ENCODE measurements at regions not wholly inside any gene's neighbourhood (a gene's known extent, or its start where the extent isn't known, plus 50 kb on each side); places are given as distances from the start of the nearest gene placed in this dataset.

DNA sequence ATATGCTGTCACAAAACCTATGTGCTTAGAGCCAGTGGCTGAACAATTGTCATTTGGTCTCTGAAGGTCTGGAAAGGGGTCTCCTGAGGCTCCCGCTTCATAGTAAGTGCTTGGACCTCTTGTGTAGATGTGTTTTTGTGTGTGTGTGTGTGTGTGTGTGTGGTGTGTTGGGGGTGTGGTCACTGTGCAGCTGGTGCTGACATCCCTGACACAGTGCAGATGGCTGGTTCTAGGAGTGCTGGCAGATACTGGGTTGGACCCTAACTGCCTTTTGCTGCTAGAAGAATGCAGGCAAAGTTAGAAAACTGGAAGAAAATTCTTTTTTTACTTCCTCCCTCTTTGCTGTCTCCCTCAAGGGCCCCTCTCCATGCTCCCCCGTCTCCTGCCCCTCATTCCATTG, 1872.6 kb downstream of the ARAP2 start (continued):
- TF ChIP-seq JUN (IDR thresholded peaks at IDR 0.05; ENCODE audit: low read depth, low read length) (no peak), RXRA (IDR thresholded peaks at IDR 0.05; ENCODE audit: insufficient read depth, low read depth, low read length) (no peak), SRF (IDR thresholded peaks at IDR 0.05; ENCODE audit: low read depth, low read length) (no peak)
- TF ChIP-seq, protein P1, sequence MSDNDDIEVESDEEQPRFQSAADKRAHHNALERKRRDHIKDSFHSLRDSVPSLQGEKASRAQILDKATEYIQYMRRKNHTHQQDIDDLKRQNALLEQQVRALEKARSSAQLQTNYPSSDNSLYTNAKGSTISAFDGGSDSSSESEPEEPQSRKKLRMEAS (IDR thresholded peaks at IDR 0.05): no peak
